GM13977 (cell line): ENCODE measurements at regions not wholly inside any gene's neighbourhood (a gene's known extent, or its start where the extent isn't known, plus 50 kb on each side); places are given as distances from the start of the nearest gene placed in this dataset.

Experiments used
- DNase-seq: peaks from one replicate; pipeline ENCODE4 v3.0.0; 2012; ENCODE audit warnings: low spot score
- CTCF ChIP-seq: IDR thresholded peaks from 2 replicates; pipeline ENCODE4 v1.5.1; 2012; ENCODE audit warnings: mild to moderate bottlenecking, control low read depth; ENCODE audit not compliant: insufficient read depth; ENCODE audit errors: extremely low read depth, missing control alignments
- in situ Hi-C: fragments of 300-500 bp; cut with MboI; formaldehyde crosslinking; loops from one replicate; pipeline ENCODE4 v1.12.0; 2022; ENCODE audit warnings: low sequenced_read_pairs, low pct_unique_long_range_greater_than_20kb, mixed read lengths, inconsistent platforms; ENCODE audit not compliant: unreplicated experiment

- in situ Hi-C loops: no loop called here
- no peak for TF ChIP-seq CTCF
These were observed 100.2 kb upstream of the MBNL2 start for GRCh38 chr13:97121894-97122293.

GRCh38 chr13:97122381-97122996 is 99.6 kb upstream of the MBNL2 start:
- in situ Hi-C loops: no loop called here
- DNase-seq: no peak
- no peak for TF ChIP-seq CTCF

More at GRCh38 chr13:97121894-97122293, 100.2 kb upstream of the MBNL2 start:
- no peak for DNase-seq

- no peak for TF ChIP-seq CTCF
- no peak for DNase-seq
- in situ Hi-C loops: no loop called here
These were observed 97.9 kb upstream of the MBNL2 start for GRCh38 chr13:97124206-97124605.

- no peak for DNase-seq
- in situ Hi-C loops: no loop called here
- TF ChIP-seq CTCF: no peak
These were observed 97.0 kb upstream of the MBNL2 start for GRCh38 chr13:97124915-97125809.

GRCh38 chr13:97125810-97126738 is 96.1 kb upstream of the MBNL2 start:
- in situ Hi-C loops: no loop called here
- DNase-seq: peak; percentile 58
- TF ChIP-seq CTCF: no peak

GRCh38 chr13:97127842-97128241 is 94.3 kb upstream of the MBNL2 start:
- in situ Hi-C loops: no loop called here
- TF ChIP-seq CTCF: no peak
- DNase-seq: no peak
